Thyroid gland (tissue), 4 donors: ENCODE measurements at regions not wholly inside any gene's neighbourhood (a gene's known extent, or its start where the extent isn't known, plus 50 kb on each side); places are given as distances from the start of the nearest gene placed in this dataset.

Experiments used
- DNase-seq, 2 donors: peaks; one replicate each; pipeline ENCODE4 v3.0.0-alpha.2; 2019
- H3K27ac ChIP-seq, 3 donors: fragments of 200-600 bp; sonication (generic); 1 replicate in 2 of 3; 2 replicates in 1 of 3; pipeline ENCODE4 v1.5.1; 2016 to 2019; ENCODE audit warnings: mild to moderate bottlenecking in 1 of 3, moderate library complexity in 1 of 3
- H3K27me3 ChIP-seq: fragments of 200-600 bp; sonication (generic); one replicate; pipeline ENCODE4 v1.5.1; 2019
- H3K36me3 ChIP-seq, 2 donors: fragments of 200-600 bp; sonication (generic); one replicate each; pipeline ENCODE4 v1.5.1; 2016 to 2019
- H3K4me1 ChIP-seq, 2 donors: fragments of 200-600 bp; sonication (generic); one replicate each; pipeline ENCODE4 v1.5.1; 2017 to 2019
- H3K4me3 ChIP-seq, 3 donors: fragments of 200-600 bp; sonication (generic); replicated peaks in 1 of 3; 1 replicate in 2 of 3; 2 replicates in 1 of 3; pipeline ENCODE4 v1.5.1; 2016; ENCODE audit warnings: mild to moderate bottlenecking in 1 of 3
- H3K9me3 ChIP-seq: fragments of 200-600 bp; sonication (generic); one replicate; pipeline ENCODE4 v1.5.1; 2017
- POLR2A ChIP-seq, 2 donors: fragments of 450-650 bp; IDR thresholded peaks; one replicate each; pipeline ENCODE4 v1.6.1; 2017; ENCODE audit warnings: antibody characterized with exemption in 2 of 2, mild to moderate bottlenecking in 2 of 2, moderate library complexity in 1 of 2
- WGBS, 2 donors: methylation state at CpG; one replicate each; pipeline ENCODE4 v1.1.5; 2017; 5-methylcytosine and 5-hydroxymethylcytosine counted together
- intact Hi-C: fragments of 100-400 bp; cut with DNase I; formaldehyde crosslinking; loops from one replicate; pipeline ENCODE4 v1.15.1; 2023
- TF ChIP-seq, protein P1 (sequence below), 6 experiments: fragments of 200-600 bp in 3 of 6; fragments of 450-650 bp in 3 of 6; sonication (generic) in 3 of 6; IDR thresholded peaks; one replicate each; pipeline ENCODE4 v1.5.1; 2016 to 2019; ENCODE audit warnings: antibody characterized with exemption in 6 of 6, mild to moderate bottlenecking in 2 of 6, inconsistent platforms in 1 of 6, moderate library complexity in 1 of 6

DNA sequence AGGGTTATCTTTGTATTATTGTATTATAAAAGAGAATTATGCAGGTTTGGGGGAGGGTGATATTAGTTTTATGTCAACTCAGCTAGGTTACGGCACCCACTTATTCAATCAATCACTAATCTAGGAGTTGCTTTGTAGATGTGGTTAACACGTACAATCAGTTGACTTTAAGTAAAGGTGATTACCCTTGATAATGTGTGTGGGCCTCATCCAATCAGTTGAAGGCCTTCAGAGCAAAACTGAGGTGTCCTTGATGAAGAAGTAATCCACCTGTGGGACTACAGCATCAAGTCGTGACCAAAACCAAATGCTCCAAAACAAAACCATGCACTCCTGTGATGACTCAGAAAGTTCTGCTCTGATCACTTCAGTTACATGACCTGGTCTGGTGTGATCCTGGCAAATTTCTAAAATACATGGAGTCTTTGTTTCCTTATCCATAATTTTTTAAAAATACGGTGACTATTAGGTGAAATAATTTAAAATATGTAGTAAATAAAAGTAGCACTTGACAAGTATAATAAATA is 114.1 kb downstream of the IYD start:
- H3K4me1 ChIP-seq: no peaks in the 10 kb centered on the region

DNA sequence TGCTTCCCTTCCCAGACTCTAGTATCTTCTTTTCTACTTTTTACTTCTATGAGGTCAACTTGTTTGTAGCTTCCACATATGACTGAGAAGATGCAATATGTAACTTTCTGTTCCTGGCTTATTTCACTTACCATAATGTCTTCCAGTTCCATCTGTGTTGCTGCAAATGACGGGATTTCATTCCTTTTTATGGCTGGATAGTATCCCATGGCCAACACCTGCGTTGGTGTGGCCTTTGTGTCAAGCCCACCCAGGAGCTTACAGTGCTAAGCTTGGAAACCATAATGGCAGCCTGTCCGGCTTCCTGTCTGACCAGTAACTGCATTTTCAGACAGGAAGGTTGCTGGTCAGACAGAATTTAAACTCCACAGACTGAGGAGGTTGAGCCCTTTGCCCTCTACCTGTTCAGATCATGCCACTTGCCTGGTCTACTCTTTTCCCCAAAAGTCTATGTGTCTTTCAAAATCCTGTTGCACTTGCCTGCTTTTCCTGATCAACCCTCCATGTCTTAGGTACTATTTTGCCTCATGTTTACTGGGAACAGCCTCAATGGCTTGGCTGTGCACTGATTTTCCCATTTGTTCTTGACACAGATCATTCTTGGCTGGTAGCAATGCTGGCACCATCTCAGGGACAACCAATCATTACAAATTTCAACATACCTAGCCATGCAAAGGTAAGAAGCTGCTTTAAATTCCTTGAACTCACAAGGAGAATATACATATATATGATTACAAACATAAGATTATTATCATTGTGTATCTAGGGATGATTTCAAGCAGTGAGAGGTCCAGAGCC is 114.3 kb upstream of the PLEKHG1 start:
- no peaks in the 10 kb centered on the region for H3K9me3 ChIP-seq
- no peak overlapping the region for H3K4me3 ChIP-seq
- 94 to 95% methylated on average over 3 of the region's 3 CpGs for WGBS, 2 donors
- no peak for DNase-seq
- intact Hi-C loops: no loop called here
- no peaks in the 10 kb centered on the region for H3K36me3 ChIP-seq
- no peak overlapping the region for H3K27ac ChIP-seq
- no peaks in the 10 kb centered on the region for H3K27me3 ChIP-seq
- TF ChIP-seq POLR2A (IDR thresholded peaks at IDR 0.05): no peak
- no peaks in the 10 kb centered on the region for H3K4me1 ChIP-seq

More for the DNA sequence above, 114.1 kb downstream of the IYD start:
- no peaks in the 10 kb centered on the region for H3K27me3 ChIP-seq
- 70 to 95% methylated on average over 4 of the region's 4 CpGs for whole genome bisulfite sequencing, 2 donors
- no peak overlapping the region for H3K4me3 ChIP-seq
- no peak overlapping the region for H3K27ac ChIP-seq
- no peaks in the 10 kb centered on the region for H3K36me3 ChIP-seq
- intact Hi-C loops: no loop called here
- no peaks in the 10 kb centered on the region for H3K9me3 ChIP-seq
- no peak for TF ChIP-seq POLR2A (IDR thresholded peaks at IDR 0.05)
- TF ChIP-seq, protein P1, sequence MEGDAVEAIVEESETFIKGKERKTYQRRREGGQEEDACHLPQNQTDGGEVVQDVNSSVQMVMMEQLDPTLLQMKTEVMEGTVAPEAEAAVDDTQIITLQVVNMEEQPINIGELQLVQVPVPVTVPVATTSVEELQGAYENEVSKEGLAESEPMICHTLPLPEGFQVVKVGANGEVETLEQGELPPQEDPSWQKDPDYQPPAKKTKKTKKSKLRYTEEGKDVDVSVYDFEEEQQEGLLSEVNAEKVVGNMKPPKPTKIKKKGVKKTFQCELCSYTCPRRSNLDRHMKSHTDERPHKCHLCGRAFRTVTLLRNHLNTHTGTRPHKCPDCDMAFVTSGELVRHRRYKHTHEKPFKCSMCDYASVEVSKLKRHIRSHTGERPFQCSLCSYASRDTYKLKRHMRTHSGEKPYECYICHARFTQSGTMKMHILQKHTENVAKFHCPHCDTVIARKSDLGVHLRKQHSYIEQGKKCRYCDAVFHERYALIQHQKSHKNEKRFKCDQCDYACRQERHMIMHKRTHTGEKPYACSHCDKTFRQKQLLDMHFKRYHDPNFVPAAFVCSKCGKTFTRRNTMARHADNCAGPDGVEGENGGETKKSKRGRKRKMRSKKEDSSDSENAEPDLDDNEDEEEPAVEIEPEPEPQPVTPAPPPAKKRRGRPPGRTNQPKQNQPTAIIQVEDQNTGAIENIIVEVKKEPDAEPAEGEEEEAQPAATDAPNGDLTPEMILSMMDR (IDR thresholded peaks at IDR 0.05): no peak
- DNase-seq: no peak

DNA sequence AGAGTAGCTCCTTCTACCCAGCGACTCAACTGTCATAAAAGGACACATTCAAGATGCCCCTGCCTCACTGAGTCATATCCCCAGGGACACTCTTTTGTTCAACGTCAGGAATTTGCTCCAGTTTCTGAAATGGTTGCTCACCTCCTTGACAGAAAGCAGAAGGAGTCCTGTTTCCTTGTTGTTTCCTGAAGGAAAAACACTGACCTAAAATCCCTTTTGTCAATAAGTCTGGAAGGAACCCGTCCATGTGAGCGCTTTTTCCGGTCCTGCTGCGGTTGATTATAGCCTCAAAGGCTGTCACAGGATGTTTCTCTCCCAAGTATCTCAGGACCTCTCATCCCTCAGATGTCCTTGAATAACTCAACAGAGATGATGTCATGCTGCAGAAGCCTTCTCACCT is 113.6 kb upstream of the PLEKHG1 start:
- no peak for TF ChIP-seq POLR2A (IDR thresholded peaks at IDR 0.05)
- TF ChIP-seq, protein P1 (IDR thresholded peaks at IDR 0.05): no peak
- 61 to 65% methylated on average over 6 of the region's 6 CpGs for WGBS, 2 donors
- no peak overlapping the region for H3K27ac ChIP-seq
- no peak overlapping the region for H3K4me3 ChIP-seq
- no peaks in the 10 kb centered on the region for H3K27me3 ChIP-seq
- no peaks in the 10 kb centered on the region for H3K4me1 ChIP-seq
- H3K9me3 ChIP-seq: no peaks in the 10 kb centered on the region
- DNase-seq: no peak
- intact Hi-C loops: no loop called here
- H3K36me3 ChIP-seq: no peaks in the 10 kb centered on the region

DNA sequence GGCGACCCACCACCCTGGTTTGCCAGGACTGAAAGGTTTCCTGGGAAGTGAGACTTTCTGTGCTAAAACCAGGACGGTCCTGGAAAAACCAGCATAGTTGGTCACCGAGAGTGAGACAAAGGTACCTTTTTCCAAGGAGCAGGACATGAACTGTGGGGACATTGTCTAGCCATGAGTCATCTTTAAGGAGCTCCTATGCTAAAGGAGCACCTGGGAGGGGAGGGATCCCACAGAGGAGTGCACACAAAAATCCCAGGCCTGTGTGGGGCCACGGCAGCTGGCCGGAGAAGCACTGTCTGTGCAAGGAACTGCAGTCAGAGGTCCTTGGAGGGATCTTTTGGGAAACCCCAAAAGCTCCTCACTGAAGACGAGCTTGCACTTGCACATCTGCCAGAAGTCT is 109.1 kb upstream of the PLEKHG1 start:
- Histone ChIP-seq H3K36me3 (no peaks in the 10 kb centered on the region), H3K27me3 (no peaks in the 10 kb centered on the region), H3K4me3 (no peak overlapping the region), H3K4me1 (peaks cover 0 to 8% of the 10 kb centered on the region in 2 donors), H3K9me3 (no peaks in the 10 kb centered on the region), H3K27ac (no peak overlapping the region)
- no peak for DNase-seq
- intact Hi-C loops: no loop called here
- TF ChIP-seq POLR2A (IDR thresholded peaks at IDR 0.05): no peak
- TF ChIP-seq, protein P1 (IDR thresholded peaks at IDR 0.05): no peak
- WGBS, 2 donors: 100% methylated on average over 3 to 6 of the region's 6 CpGs

DNA sequence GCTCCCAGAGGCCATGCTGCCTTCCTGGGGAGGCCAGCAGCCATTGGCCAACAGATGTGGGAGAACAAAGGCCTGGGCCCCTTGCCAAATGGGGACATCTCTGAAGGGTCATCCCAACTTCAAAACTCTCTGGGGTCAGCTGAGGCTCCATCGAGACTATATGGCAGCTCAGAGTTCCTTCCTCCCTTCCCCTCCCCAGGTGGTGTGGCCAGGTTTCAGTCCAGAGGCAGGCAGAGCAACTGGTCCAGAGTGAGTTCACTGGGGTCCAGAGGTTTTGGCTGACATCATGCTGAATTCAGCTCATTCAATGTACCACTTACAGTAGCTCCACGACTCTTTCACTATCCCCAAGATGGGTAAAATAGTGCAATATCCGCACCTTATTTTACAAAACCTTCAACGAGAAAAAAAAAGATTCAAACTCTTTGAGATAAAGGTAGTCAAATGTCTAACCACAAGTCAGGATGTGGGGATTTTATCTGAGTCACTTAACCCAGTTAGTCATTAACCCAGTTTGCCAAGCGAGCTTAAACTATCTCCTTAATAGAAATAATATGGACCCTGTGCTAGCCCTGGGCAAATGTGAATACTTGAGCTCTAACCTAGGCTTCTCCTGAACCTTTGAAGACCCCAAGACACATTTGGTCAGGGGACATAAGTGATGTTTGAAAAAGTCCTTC is 108.4 kb upstream of the PLEKHG1 start:
- no peak overlapping the region for H3K4me3 ChIP-seq
- intact Hi-C loops: no loop called here
- peaks cover 0 to 8% of the 10 kb centered on the region in 2 donors for H3K4me1 ChIP-seq
- H3K27me3 ChIP-seq: no peaks in the 10 kb centered on the region
- H3K9me3 ChIP-seq: no peaks in the 10 kb centered on the region
- TF ChIP-seq, protein P1 (IDR thresholded peaks at IDR 0.05): no peak
- TF ChIP-seq POLR2A (IDR thresholded peaks at IDR 0.05): no peak
- no peak overlapping the region for H3K27ac ChIP-seq
- H3K36me3 ChIP-seq: no peaks in the 10 kb centered on the region
- WGBS, 2 donors: 62 to 80% methylated on average over 4 to 5 of the region's 5 CpGs
- DNase-seq: no peak
